ENCODE measurements at regions not wholly inside any gene's neighbourhood (a gene's known extent, or its start where the extent isn't known, plus 50 kb on each side); places are given as distances from the start of the nearest gene placed in this dataset.

- TF ChIP-seq EZH2 (optimal IDR thresholded peaks at IDR 0.05; ENCODE audit: low read depth, low read length), result no peak
- TF ChIP-seq EZH2phosphoT487 (IDR thresholded peaks at IDR 0.05; ENCODE audit: low read length), result no peak
Observed at GRCh38 chr5:6251565-6252102, 126.7 kb downstream of the MED10 start.

All from MM.1S (cell line).